H1 (cell line): ENCODE measurements at regions not wholly inside any gene's neighbourhood (a gene's known extent, or its start where the extent isn't known, plus 50 kb on each side); places are given as distances from the start of the nearest gene placed in this dataset.
"Not testable (repeated sequence)": the region's sequence is repeated elsewhere in the genome, so short reads cannot be mapped to it uniquely, and the experiment has no call there.

ENCODE experiments used
- CHD2 ChIP-seq: IDR thresholded peaks from 2 replicates; pipeline ENCODE4 v1.6.1; 2012; ENCODE audit warnings: low read length, improper control_type of control experiment
- EZH2 ChIP-seq: fragments of 200-600 bp; sonication (generic); IDR thresholded peaks from 2 replicates; pipeline ENCODE4 v1.7.1; 2012; ENCODE audit warnings: low read depth, mild to moderate bottlenecking, moderate library complexity, low read length, inconsistent platforms; ENCODE audit not compliant: severe bottlenecking
- FOSL1 ChIP-seq: IDR thresholded peaks from 2 replicates; pipeline ENCODE4 v1.6.1; 2011; ENCODE audit warnings: mild to moderate bottlenecking, low read depth, low read length, moderate library complexity; ENCODE audit not compliant: insufficient read depth
- NRF1 ChIP-seq: IDR thresholded peaks from 2 replicates; pipeline ENCODE4 v1.6.1; 2011; ENCODE audit warnings: mild to moderate bottlenecking, low read depth, low read length, improper control_type of control experiment
- PHF8 ChIP-seq: fragments of 200-600 bp; sonication (generic); conservative IDR thresholded peaks from 2 replicates; pipeline ENCODE4 v1.7.1; 2012; ENCODE audit warnings: low read depth, mild to moderate bottlenecking, inconsistent platforms, low read length, moderate library complexity
- POLR2A ChIP-seq, 2 experiments: IDR thresholded peaks; 1 replicate in 1 of 2; 2 replicates in 1 of 2; pipeline ENCODE4 v1.6.1; 2011; ENCODE audit warnings: low read depth in 2 of 2, low read length in 2 of 2, mild to moderate bottlenecking in 2 of 2; ENCODE audit errors: control extremely low read depth in 1 of 2
- POLR2AphosphoS5 ChIP-seq: IDR thresholded peaks from 2 replicates; pipeline ENCODE4 v1.6.1; 2011; ENCODE audit warnings: low read depth, low read length
- RAD21 ChIP-seq, 2 experiments: IDR thresholded peaks in 1 of 2; conservative IDR thresholded peaks in 1 of 2; 2 replicates each; pipeline ENCODE4 v1.6.1; 2011; ENCODE audit warnings: low read depth in 2 of 2, low read length in 2 of 2, improper control_type of control experiment in 1 of 2, inconsistent platforms in 1 of 2, mild to moderate bottlenecking in 1 of 2, moderate library complexity in 1 of 2
- SIX5 ChIP-seq: IDR thresholded peaks from 2 replicates; pipeline ENCODE4 v1.6.1; 2011; ENCODE audit warnings: mild to moderate bottlenecking, low read depth, low read length
- TAF1 ChIP-seq: IDR thresholded peaks from 2 replicates; pipeline ENCODE4 v1.6.1; 2011; ENCODE audit warnings: mild to moderate bottlenecking, low read depth, low read length
- TF ChIP-seq, protein P1 (sequence below), 3 experiments: IDR thresholded peaks; 1 replicate in 2 of 3; 2 replicates in 1 of 3; pipeline versions ENCODE4 v1.5.1 to v1.6.1; 2011; ENCODE audit warnings: low read length in 3 of 3, mild to moderate bottlenecking in 3 of 3, inconsistent platforms in 2 of 3, low read depth in 1 of 3, moderate library complexity in 1 of 3; ENCODE audit not compliant: insufficient read depth in 1 of 3; ENCODE audit errors: control extremely low read depth in 1 of 3
- TF ChIP-seq, protein P2 (sequence below): IDR thresholded peaks from 2 replicates; pipeline ENCODE4 v1.6.1; 2012; ENCODE audit warnings: inconsistent platforms

GRCh38 chr4:189563751-189564150 lies 376.9 kb upstream of the FRG1 start:
- TF ChIP-seq, protein P1, sequence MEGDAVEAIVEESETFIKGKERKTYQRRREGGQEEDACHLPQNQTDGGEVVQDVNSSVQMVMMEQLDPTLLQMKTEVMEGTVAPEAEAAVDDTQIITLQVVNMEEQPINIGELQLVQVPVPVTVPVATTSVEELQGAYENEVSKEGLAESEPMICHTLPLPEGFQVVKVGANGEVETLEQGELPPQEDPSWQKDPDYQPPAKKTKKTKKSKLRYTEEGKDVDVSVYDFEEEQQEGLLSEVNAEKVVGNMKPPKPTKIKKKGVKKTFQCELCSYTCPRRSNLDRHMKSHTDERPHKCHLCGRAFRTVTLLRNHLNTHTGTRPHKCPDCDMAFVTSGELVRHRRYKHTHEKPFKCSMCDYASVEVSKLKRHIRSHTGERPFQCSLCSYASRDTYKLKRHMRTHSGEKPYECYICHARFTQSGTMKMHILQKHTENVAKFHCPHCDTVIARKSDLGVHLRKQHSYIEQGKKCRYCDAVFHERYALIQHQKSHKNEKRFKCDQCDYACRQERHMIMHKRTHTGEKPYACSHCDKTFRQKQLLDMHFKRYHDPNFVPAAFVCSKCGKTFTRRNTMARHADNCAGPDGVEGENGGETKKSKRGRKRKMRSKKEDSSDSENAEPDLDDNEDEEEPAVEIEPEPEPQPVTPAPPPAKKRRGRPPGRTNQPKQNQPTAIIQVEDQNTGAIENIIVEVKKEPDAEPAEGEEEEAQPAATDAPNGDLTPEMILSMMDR (IDR thresholded peaks at IDR 0.05; ENCODE audit: control extremely low read depth in 1 of 3, insufficient read depth in 1 of 3, low read depth in 1 of 3, low read length in 3 of 3): not testable (repeated sequence)
- not testable (repeated sequence) for TF ChIP-seq TAF1; POLR2AphosphoS5; POLR2A (IDR thresholded peaks at IDR 0.05; ENCODE audit: control extremely low read depth in 1 of 2, low read depth in 2 of 2, low read length in 2 of 2); PHF8; FOSL1; RAD21 (IDR thresholded peaks at IDR 0.05 in 1 of 2, conservative IDR thresholded peaks at IDR 0.05 in 1 of 2; ENCODE audit: low read depth in 2 of 2, low read length in 2 of 2); EZH2; CHD2; NRF1; SIX5
- TF ChIP-seq, protein P2, sequence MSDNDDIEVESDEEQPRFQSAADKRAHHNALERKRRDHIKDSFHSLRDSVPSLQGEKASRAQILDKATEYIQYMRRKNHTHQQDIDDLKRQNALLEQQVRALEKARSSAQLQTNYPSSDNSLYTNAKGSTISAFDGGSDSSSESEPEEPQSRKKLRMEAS: not testable (repeated sequence)
